ENCODE measurements at regions not wholly inside any gene's neighbourhood (a gene's known extent, or its start where the extent isn't known, plus 50 kb on each side); places are given as distances from the start of the nearest gene placed in this dataset.

DNA sequence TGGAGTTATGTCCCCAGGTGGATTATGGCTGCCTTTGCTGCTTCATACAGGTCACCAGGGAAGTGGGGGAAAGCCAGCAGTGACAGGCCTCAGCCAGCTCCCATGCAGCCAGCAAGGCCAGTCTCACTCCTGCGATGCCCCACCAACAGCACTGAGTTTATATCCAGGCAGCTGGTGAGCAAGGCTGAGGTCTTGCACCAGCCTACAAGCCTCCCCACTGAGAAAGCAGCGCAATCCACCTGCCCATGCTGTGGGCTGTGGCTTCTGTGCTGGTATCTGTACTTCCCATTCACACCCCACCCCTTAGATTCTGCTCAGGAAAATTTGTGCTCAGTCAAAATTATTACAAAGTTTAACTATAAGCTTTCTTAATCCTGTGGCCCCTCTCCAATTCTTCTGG is 153.5 kb downstream of the HHIP start:
- no peak overlapping the region for H3K27ac Mint-ChIP-seq
- DNase-seq: no peak
- H3K27me3 Mint-ChIP-seq: no peaks in the 10 kb centered on the region
- no peaks in the 10 kb centered on the region for H3K36me3 Mint-ChIP-seq (ENCODE audit: low read depth)
- H3K4me3 Mint-ChIP-seq: no peak overlapping the region
- no peaks in the 10 kb centered on the region for H3K4me1 Mint-ChIP-seq
- peaks cover 4% of the 10 kb centered on the region for H3K9me3 Mint-ChIP-seq
- CTCF ChIA-PET: no interaction called here
- POLR2A ChIA-PET: no interaction called here

DNA sequence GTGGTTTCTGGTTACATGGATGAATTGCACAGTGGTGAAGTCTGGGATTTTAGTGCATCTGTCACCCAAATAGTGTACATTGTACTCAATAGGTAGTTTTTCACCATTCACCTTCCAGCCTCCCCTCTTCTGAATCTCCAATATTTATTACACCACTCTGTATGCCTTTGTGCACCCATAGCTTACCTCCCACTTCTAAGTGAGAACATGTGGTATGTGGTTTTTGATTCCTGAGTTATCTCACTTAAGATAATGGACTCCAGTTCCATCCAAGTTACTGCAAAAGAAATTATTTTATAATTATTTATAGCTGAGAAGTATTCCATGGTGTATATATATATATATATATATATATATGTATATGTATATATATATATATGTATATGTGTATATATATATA is 155.8 kb downstream of the HHIP start:
- H3K27me3 Mint-ChIP-seq: no peaks in the 10 kb centered on the region
- peaks cover 4% of the 10 kb centered on the region for H3K9me3 Mint-ChIP-seq
- no peaks in the 10 kb centered on the region for H3K4me1 Mint-ChIP-seq
- ChIA-PET CTCF (no interaction called here), POLR2A (no interaction called here)
- H3K4me3 Mint-ChIP-seq: no peak overlapping the region
- no peak overlapping the region for H3K27ac Mint-ChIP-seq
- no peak for DNase-seq
- no peaks in the 10 kb centered on the region for H3K36me3 Mint-ChIP-seq (ENCODE audit: low read depth)

DNA sequence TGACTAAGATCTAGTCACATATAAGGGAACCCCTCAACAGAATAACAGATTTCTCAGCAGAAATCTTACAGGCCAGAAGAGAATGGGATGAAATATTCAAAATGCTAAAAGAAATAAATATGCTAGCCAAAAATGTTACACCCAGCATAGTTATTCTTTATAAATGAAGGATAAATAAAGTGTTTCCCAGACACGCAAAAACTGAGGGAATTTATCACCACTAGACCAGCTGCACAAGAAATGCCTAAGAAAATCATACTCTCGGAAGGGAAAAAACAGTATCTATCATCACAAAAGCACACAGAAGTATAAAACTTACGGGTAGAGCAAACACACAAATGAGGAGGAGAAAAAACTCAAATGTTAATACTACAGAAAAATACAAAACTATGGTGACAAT is 162.1 kb downstream of the HHIP start:
- Mint-ChIP-seq H3K4me3 (no peak overlapping the region), H3K36me3 (ENCODE audit: low read depth) (no peaks in the 10 kb centered on the region), H3K27ac (no peak overlapping the region), H3K9me3 (peaks cover 6% of the 10 kb centered on the region), H3K27me3 (no peaks in the 10 kb centered on the region), H3K4me1 (no peaks in the 10 kb centered on the region)
- ChIA-PET POLR2A (no interaction called here), CTCF (no interaction called here)
- no peak for DNase-seq

DNA sequence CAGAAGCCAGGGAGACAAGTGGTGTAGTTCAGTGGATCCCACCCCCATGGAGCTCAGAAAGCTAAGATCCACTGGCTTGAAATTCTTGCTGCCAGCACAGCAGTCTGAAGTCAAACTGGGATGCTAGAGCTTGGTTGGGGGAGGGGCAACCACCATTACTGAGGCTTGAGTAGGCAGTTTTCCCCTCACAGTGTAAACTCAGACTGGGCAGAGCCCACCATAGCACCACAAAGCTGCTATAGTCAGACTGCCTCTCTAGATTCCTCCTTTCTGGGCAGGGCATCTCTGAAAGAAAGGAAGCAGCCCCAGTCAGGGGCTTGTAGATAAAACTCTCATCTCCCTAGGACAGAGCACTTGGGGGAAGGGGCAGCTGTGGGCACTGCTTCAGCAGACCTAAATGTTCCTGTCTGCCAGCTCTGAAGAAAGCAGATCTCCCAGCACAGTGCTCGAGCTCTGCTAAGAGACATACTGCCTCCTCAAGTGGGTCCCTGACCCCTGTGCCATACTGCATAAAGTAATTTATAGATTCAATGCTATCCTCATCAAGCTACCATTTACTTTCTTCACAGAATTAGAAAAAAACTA is 163.2 kb downstream of the HHIP start:
- no peak overlapping the region for H3K27ac Mint-ChIP-seq
- peaks cover 9% of the 10 kb centered on the region for H3K9me3 Mint-ChIP-seq
- no peaks in the 10 kb centered on the region for H3K36me3 Mint-ChIP-seq (ENCODE audit: low read depth)
- H3K4me3 Mint-ChIP-seq: no peak overlapping the region
- POLR2A ChIA-PET: no interaction called here
- no peaks in the 10 kb centered on the region for H3K4me1 Mint-ChIP-seq
- CTCF ChIA-PET: no interaction called here
- DNase-seq: no peak
- H3K27me3 Mint-ChIP-seq: no peaks in the 10 kb centered on the region

DNA sequence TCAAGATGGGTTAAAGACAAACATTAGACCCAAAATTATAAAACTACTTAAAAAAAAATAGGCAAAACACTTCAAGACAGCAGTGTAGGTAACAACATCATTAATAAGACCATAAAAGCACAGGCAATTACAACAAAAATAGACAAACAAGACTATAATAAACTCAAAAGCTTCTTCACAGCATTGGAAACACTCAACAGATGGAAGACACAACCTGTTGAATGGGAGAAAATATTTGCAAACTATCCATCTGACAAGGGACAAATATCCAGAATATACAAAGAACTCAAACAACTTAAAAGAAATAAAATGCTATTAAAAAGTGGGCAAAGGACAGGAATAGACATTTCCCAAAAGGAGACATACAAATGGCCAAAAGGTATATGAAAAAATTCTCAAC is 170.7 kb downstream of the HHIP start:
- Mint-ChIP-seq H3K9me3 (peaks cover 5% of the 10 kb centered on the region), H3K4me3 (no peak overlapping the region), H3K27me3 (no peaks in the 10 kb centered on the region), H3K36me3 (ENCODE audit: low read depth) (no peaks in the 10 kb centered on the region), H3K4me1 (no peaks in the 10 kb centered on the region), H3K27ac (no peak overlapping the region)
- no peak for DNase-seq
- ChIA-PET CTCF (no interaction called here), POLR2A (no interaction called here)

DNA sequence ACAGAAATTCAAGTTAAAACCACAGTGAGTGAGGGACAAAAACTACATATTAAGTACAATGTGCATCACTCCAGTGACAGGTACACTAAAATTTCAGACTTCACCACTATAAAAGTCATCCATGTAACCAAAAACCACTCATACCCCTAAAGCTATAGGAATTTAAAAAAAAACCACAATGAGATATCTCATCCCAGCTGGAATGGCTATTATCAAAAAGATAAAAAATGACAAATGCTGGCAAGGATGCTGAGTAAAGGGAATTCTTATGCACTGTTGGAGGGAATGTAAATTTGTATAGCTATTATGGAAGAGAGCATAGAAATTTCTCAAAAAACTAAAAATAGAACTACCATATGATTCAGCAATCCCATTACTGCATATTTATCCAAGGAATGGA is 171.1 kb downstream of the HHIP start:
- no peak overlapping the region for H3K27ac Mint-ChIP-seq
- H3K27me3 Mint-ChIP-seq: no peaks in the 10 kb centered on the region
- H3K4me3 Mint-ChIP-seq: no peak overlapping the region
- H3K4me1 Mint-ChIP-seq: no peaks in the 10 kb centered on the region
- H3K36me3 Mint-ChIP-seq (ENCODE audit: low read depth): no peaks in the 10 kb centered on the region
- no peak for DNase-seq
- POLR2A ChIA-PET: interaction anchor here (0.9 kb wide), 1 partner anchor 167 kb away, joined by 3 read pairs; no protein-coding TSS in a partner anchor
- CTCF ChIA-PET: no interaction called here
- H3K9me3 Mint-ChIP-seq: peaks cover 5% of the 10 kb centered on the region

DNA sequence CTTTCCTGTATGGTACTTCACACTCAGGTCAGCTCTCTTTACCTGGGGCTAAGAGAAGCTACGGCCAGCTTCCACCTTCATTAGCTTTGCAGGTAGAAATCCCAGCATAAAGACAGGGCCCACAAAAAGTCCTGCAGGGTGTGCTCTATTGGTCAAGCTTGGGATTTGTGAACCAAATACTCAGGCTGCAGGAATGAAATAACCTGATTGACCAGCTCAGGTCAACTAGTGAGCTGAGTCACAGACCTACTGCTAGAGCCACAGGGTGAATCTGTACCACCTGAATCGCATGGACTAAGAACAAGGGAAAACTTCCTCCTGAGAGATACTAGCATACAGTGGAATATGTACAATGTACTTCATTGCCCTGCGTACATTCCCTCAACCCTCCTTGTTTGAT is 172.2 kb downstream of the HHIP start:
- ChIA-PET POLR2A (interaction anchor here (0.9 kb wide), 1 partner anchor 166 kb away, joined by 3 read pairs; no protein-coding TSS in a partner anchor), CTCF (no interaction called here)

DNA sequence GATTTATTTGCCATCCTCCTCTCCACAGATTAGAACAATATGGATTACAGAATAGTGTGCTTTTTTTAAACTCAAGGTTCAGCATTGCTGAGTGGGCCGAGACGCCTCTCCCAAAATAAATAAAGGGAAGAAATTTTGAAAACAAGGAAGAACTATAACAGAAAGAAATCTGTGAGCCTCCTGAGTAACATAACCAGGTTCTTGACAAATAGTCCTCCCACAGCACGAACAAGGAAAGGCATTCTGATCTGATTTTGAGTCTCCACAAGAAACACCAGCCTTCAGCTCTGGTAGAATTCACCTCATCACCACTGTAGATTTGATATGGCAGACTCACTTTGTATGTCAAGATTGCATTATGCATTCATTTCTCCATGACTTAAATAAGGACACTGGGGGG is 173.6 kb downstream of the HHIP start:
- no peaks in the 10 kb centered on the region for H3K27me3 Mint-ChIP-seq

More for the DNA sequence above, 172.2 kb downstream of the HHIP start:
- Mint-ChIP-seq H3K4me1 (no peaks in the 10 kb centered on the region), H3K4me3 (no peak overlapping the region), H3K27ac (no peak overlapping the region), H3K27me3 (no peaks in the 10 kb centered on the region), H3K36me3 (ENCODE audit: low read depth) (no peaks in the 10 kb centered on the region), H3K9me3 (peaks cover 3% of the 10 kb centered on the region)
- no peak for DNase-seq

DNA sequence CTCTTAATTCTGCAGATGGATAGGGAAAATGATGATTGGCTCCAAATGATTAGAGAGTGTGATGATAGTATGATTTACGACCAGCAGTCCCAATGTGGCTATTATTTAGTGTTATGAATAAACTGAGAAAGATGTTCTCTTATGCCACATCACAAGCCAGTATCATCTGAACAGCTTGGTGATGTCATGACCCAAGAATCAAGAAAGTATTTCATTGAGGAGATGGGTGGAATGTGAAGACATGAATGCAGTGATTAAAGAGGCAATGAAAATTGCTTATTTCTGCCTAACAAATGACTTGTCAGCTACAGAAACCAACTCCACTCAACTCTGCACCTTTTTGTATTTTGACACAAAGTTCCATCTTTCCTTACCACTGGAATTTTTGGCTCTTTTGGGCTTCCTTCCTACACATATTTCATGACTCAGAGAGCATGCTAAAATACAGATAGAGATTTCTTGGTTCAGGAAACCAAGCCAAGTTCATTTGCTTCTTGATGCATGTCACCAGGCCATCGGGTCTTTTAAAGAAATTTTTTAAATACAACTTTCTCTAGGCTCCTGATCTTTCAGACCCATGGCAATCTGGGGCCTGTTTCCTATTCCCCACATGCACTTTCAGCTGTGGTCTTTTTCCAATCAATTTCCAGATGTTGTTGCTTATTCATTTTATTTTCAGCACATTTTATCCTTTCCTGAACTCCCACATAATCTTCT is 174.2 kb downstream of the HHIP start:
- H3K27me3 Mint-ChIP-seq: no peaks in the 10 kb centered on the region
- no peak overlapping the region for H3K4me3 Mint-ChIP-seq
- H3K27ac Mint-ChIP-seq: no peak overlapping the region
- no peaks in the 10 kb centered on the region for H3K4me1 Mint-ChIP-seq
- DNase-seq: no peak
- H3K36me3 Mint-ChIP-seq (ENCODE audit: low read depth): no peaks in the 10 kb centered on the region
- ChIA-PET POLR2A (no interaction called here), CTCF (no interaction called here)
- no peaks in the 10 kb centered on the region for H3K9me3 Mint-ChIP-seq

More for the DNA sequence above, 173.6 kb downstream of the HHIP start:
- ChIA-PET CTCF (no interaction called here), POLR2A (no interaction called here)
- no peak for DNase-seq
- H3K27ac Mint-ChIP-seq: no peak overlapping the region
- H3K36me3 Mint-ChIP-seq (ENCODE audit: low read depth): no peaks in the 10 kb centered on the region
- H3K4me1 Mint-ChIP-seq: no peaks in the 10 kb centered on the region
- no peaks in the 10 kb centered on the region for H3K9me3 Mint-ChIP-seq
- no peak overlapping the region for H3K4me3 Mint-ChIP-seq

DNA sequence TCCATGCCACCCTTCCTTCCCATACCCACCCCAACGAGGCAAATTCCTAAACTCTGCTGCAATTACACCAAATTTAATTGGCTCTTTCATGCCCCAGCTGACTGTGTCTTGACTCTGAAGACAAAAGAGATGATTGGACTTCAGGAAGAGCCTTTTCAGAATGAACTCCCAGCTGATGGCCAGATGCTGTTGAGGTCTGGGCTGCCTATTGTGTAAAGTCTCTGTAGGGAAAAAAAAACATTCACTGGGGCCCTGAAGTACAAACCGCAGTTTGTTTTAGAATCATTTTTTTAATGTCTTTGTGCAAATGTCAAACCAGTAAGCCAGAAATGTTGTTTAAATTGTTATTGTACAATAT is 174.8 kb downstream of the HHIP start:
- Mint-ChIP-seq H3K27ac (no peak overlapping the region), H3K36me3 (ENCODE audit: low read depth) (no peaks in the 10 kb centered on the region), H3K4me1 (no peaks in the 10 kb centered on the region), H3K4me3 (no peak overlapping the region), H3K9me3 (no peaks in the 10 kb centered on the region), H3K27me3 (no peaks in the 10 kb centered on the region)
- ChIA-PET CTCF (no interaction called here), POLR2A (no interaction called here)
- DNase-seq: no peak

DNA sequence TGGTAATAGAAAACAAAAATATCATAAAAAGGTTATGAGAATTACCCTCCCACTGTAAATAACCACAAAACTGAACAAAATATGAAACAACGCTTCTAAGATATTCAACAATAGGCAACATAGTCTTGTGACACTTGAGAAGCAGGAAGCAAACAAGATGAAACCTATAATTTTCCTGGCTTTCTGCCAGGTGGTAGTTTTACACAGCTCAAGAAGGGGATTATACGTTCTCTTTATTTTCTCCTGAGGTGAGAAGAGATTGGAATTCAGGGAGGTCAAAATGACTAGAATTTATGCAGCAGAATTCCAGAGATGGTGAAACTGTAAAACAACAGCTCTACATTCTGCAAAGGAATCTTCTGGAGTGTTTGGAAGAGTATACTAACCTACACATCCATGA is 186.0 kb downstream of the HHIP start:
- H3K9me3 Mint-ChIP-seq: no peaks in the 10 kb centered on the region
- H3K4me3 Mint-ChIP-seq: no peak overlapping the region
- ChIA-PET POLR2A (no interaction called here), CTCF (no interaction called here)
- no peak for DNase-seq
- no peak overlapping the region for H3K27ac Mint-ChIP-seq
- H3K27me3 Mint-ChIP-seq: no peaks in the 10 kb centered on the region
- H3K36me3 Mint-ChIP-seq (ENCODE audit: low read depth): no peaks in the 10 kb centered on the region
- H3K4me1 Mint-ChIP-seq: no peaks in the 10 kb centered on the region

DNA sequence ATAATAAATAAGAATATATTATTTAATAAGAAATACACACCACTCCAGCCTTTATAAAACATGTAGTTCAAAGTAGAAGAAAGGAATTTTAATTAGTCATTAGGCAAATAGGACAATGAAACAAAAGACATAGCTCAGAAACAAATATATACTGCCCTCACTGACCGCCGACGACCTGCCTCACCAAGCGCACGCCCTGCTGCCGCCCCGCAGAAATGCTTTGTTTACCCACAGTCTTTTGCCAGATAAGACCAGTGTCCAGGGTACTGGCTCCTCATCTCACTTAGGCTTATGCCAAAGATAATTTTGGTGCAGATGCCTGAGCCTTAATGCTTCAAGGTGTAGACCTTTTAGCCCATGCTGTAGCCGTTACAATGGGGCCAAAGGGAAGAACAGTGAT is 199.5 kb downstream of the HHIP start:
- DNase-seq: no peak
- ChIA-PET CTCF (no interaction called here), POLR2A (no interaction called here)
- no peaks in the 10 kb centered on the region for H3K36me3 Mint-ChIP-seq (ENCODE audit: low read depth)
- no peaks in the 10 kb centered on the region for H3K27me3 Mint-ChIP-seq
- H3K9me3 Mint-ChIP-seq: peaks cover under 1% of the 10 kb centered on the region
- H3K27ac Mint-ChIP-seq: no peak overlapping the region
- no peaks in the 10 kb centered on the region for H3K4me1 Mint-ChIP-seq
- H3K4me3 Mint-ChIP-seq: no peak overlapping the region

DNA sequence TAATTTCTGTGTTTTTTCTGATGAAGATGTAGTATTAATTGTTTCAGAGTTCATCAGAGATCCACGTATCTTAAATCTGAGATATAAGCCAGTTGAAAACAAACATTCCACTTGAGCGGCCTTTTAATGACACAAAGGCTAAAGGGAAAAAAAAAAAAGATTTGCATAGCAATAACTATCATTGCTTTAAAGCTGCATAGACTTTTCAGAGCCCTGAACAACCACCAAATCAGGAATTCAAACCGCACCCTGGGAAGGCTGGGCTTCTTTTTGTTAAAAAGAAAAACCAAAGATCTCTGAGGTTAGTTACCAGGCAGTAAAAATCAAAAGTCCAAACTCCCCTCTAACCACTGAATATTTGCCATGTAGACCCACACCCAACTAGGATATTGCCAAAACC is 206.0 kb downstream of the HHIP start:
- Mint-ChIP-seq H3K36me3 (ENCODE audit: low read depth) (no peaks in the 10 kb centered on the region), H3K4me1 (no peaks in the 10 kb centered on the region), H3K4me3 (no peak overlapping the region), H3K9me3 (peaks cover 7% of the 10 kb centered on the region), H3K27ac (no peak overlapping the region), H3K27me3 (no peaks in the 10 kb centered on the region)
- no peak for DNase-seq
- CTCF ChIA-PET: no interaction called here
- POLR2A ChIA-PET: no interaction called here

DNA sequence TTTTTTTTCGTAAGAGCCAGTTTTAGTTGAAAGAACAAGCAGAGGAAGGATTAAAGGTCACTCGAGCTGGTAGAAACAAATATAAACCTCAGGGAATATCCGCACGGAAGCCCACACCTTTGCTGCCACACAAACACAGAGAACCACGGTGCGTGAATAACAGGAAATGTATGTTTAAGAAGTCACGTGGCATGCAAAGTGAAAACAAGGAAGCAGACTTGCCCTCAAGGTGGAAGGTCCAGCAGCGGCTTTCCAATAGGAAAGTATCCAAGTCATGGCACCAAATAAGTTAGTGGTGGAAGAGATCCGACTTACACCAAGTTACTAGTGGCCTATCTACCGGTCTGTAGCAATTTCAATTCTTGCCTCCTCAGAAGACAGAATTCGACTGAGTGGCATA is 215.5 kb downstream of the HHIP start:
- no peaks in the 10 kb centered on the region for H3K36me3 Mint-ChIP-seq (ENCODE audit: low read depth)
- H3K27me3 Mint-ChIP-seq: no peaks in the 10 kb centered on the region
- POLR2A ChIA-PET: no interaction called here
- CTCF ChIA-PET: no interaction called here
- no peak for DNase-seq
- H3K27ac Mint-ChIP-seq: no peak overlapping the region
- peaks cover 14% of the 10 kb centered on the region for H3K9me3 Mint-ChIP-seq
- H3K4me3 Mint-ChIP-seq: no peak overlapping the region
- no peaks in the 10 kb centered on the region for H3K4me1 Mint-ChIP-seq
